ENCODE measurements at regions not wholly inside any gene's neighbourhood (a gene's known extent, or its start where the extent isn't known, plus 50 kb on each side); places are given as distances from the start of the nearest gene placed in this dataset.

GRCh38 chr14:28407031-28407825 lies 359.4 kb upstream of the FOXG1 start:
- Histone ChIP-seq H2AFZ (ENCODE audit: insufficient read depth, low read length, poor library complexity) (no peak overlapping the region), H4K12ac (ENCODE audit: low read depth, low read length) (no peak overlapping the region), H4K91ac (ENCODE audit: low read depth, low read length) (no peak overlapping the region), H3K4me2 (ENCODE audit: low read length) (no peak overlapping the region), H3K27me3 (ENCODE audit: insufficient read depth, low read length) (no peaks in the 10 kb centered on the region), H3K9ac (ENCODE audit: low read length) (no peak overlapping the region), H3K79me2 (ENCODE audit: control insufficient read depth, insufficient read depth, low read length, poor library complexity) (no peaks in the 10 kb centered on the region), H3K79me1 (ENCODE audit: low read length) (no peaks in the 10 kb centered on the region), H3K23ac (ENCODE audit: low read length) (no peak overlapping the region), H2BK120ac (ENCODE audit: insufficient read depth, low read length, poor library complexity) (no peak overlapping the region), H3K18ac (ENCODE audit: low read length) (no peak overlapping the region), H2BK12ac (ENCODE audit: low read length) (no peak overlapping the region), H4K8ac (ENCODE audit: low read depth, low read length) (no peak overlapping the region), H2AK5ac (ENCODE audit: low read length) (no peak overlapping the region), H3K27ac (ENCODE audit: low read depth, low read length) (no peak overlapping the region), H3K4me1 (ENCODE audit: control insufficient read depth in 1 of 2, insufficient read depth in 2 of 2, low read length in 2 of 2) (no peaks in the 10 kb centered on the region), H3K14ac (ENCODE audit: low read length) (no peak overlapping the region), H3K4ac (ENCODE audit: low read depth, low read length) (no peak overlapping the region), H3K9me3 (ENCODE audit: insufficient read depth, low read depth, low read length) (no peaks in the 10 kb centered on the region), H2BK5ac (ENCODE audit: low read depth, low read length, poor library complexity) (no peak overlapping the region), H3K36me3 (ENCODE audit: control insufficient read depth in 1 of 2, insufficient read depth in 2 of 2, low read length in 2 of 2) (no peaks in the 10 kb centered on the region), H3K4me3 (ENCODE audit: low read depth, low read length) (no peak overlapping the region)
- WGBS (ENCODE audit: extremely low coverage, insufficient coverage, insufficient read length) = no CpG with 5 or more reads among the region's 3 CpGs
- DNase-seq = no peak

- Histone ChIP-seq H3K14ac (ENCODE audit: low read length) (no peak overlapping the region), H3K79me2 (ENCODE audit: control insufficient read depth, insufficient read depth, low read length, poor library complexity) (no peaks in the 10 kb centered on the region), H3K4me3 (ENCODE audit: low read depth, low read length) (no peak overlapping the region), H3K4me1 (ENCODE audit: control insufficient read depth in 1 of 2, insufficient read depth in 2 of 2, low read length in 2 of 2) (no peaks in the 10 kb centered on the region), H2BK5ac (ENCODE audit: low read depth, low read length, poor library complexity) (no peak overlapping the region), H3K36me3 (ENCODE audit: control insufficient read depth in 1 of 2, insufficient read depth in 2 of 2, low read length in 2 of 2) (no peaks in the 10 kb centered on the region), H4K91ac (ENCODE audit: low read depth, low read length) (no peak overlapping the region), H4K8ac (ENCODE audit: low read depth, low read length) (no peak overlapping the region), H2AK5ac (ENCODE audit: low read length) (no peak overlapping the region), H3K9me3 (ENCODE audit: insufficient read depth, low read depth, low read length) (no peaks in the 10 kb centered on the region), H2BK12ac (ENCODE audit: low read length) (no peak overlapping the region), H2AFZ (ENCODE audit: insufficient read depth, low read length, poor library complexity) (no peak overlapping the region), H3K27ac (ENCODE audit: low read depth, low read length) (no peak overlapping the region), H3K27me3 (ENCODE audit: insufficient read depth, low read length) (no peaks in the 10 kb centered on the region), H3K4ac (ENCODE audit: low read depth, low read length) (no peak overlapping the region), H4K12ac (ENCODE audit: low read depth, low read length) (no peak overlapping the region), H3K23ac (ENCODE audit: low read length) (no peak overlapping the region), H3K9ac (ENCODE audit: low read length) (no peak overlapping the region), H3K79me1 (ENCODE audit: low read length) (no peaks in the 10 kb centered on the region), H3K4me2 (ENCODE audit: low read length) (no peak overlapping the region), H2BK120ac (ENCODE audit: insufficient read depth, low read length, poor library complexity) (no peak overlapping the region), H3K18ac (ENCODE audit: low read length) (no peak overlapping the region)
- no peak for DNase-seq
- no CpG with 5 or more reads among the region's 3 CpGs for WGBS (ENCODE audit: extremely low coverage, insufficient coverage, insufficient read length)
Measured at GRCh38 chr14:28407996-28408395, 358.6 kb upstream of the FOXG1 start.

DNA sequence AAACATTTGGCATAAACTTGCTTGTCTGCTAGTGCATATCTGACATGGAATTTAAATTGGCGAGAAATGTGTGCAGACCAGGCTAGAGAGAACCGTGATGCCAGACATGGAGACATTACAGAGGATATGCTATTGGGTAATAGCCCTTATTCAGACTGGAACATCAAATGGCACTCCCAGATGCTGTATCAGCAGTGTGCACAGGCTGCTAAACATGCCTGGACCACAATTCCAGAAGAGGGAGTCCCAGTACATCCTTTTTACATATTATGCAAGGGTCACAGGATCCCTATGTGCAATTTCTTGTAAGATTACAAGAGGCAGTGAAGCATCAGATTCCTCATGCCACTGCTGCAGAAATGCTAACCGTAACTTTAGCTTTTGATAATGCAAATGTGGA lies 354.5 kb upstream of the FOXG1 start:
- no peaks in the 10 kb centered on the region for H3K4me1 ChIP-seq (ENCODE audit: control insufficient read depth in 1 of 2, insufficient read depth in 2 of 2, low read length in 2 of 2)
- H3K9ac ChIP-seq (ENCODE audit: low read length) = no peak overlapping the region
- H2AK5ac ChIP-seq (ENCODE audit: low read length) = no peak overlapping the region
- H2AFZ ChIP-seq (ENCODE audit: insufficient read depth, low read length, poor library complexity) = no peak overlapping the region
- no peaks in the 10 kb centered on the region for H3K79me1 ChIP-seq (ENCODE audit: low read length)
- no peak overlapping the region for H2BK120ac ChIP-seq (ENCODE audit: insufficient read depth, low read length, poor library complexity)
- no peak overlapping the region for H2BK12ac ChIP-seq (ENCODE audit: low read length)
- no peak overlapping the region for H4K12ac ChIP-seq (ENCODE audit: low read depth, low read length)
- no CpG with 5 or more reads among the region's 3 CpGs for WGBS (ENCODE audit: extremely low coverage, insufficient coverage, insufficient read length)
- no peak overlapping the region for H4K8ac ChIP-seq (ENCODE audit: low read depth, low read length)
- no peaks in the 10 kb centered on the region for H3K9me3 ChIP-seq (ENCODE audit: insufficient read depth, low read depth, low read length)
- no peak overlapping the region for H3K14ac ChIP-seq (ENCODE audit: low read length)
- H3K4me2 ChIP-seq (ENCODE audit: low read length) = no peak overlapping the region
- no peak overlapping the region for H3K27ac ChIP-seq (ENCODE audit: low read depth, low read length)
- H3K36me3 ChIP-seq (ENCODE audit: control insufficient read depth in 1 of 2, insufficient read depth in 2 of 2, low read length in 2 of 2) = no peaks in the 10 kb centered on the region
- H3K4me3 ChIP-seq (ENCODE audit: low read depth, low read length) = no peak overlapping the region
- H3K79me2 ChIP-seq (ENCODE audit: control insufficient read depth, insufficient read depth, low read length, poor library complexity) = no peaks in the 10 kb centered on the region
- no peak overlapping the region for H2BK5ac ChIP-seq (ENCODE audit: low read depth, low read length, poor library complexity)
- H3K18ac ChIP-seq (ENCODE audit: low read length) = no peak overlapping the region
- H4K91ac ChIP-seq (ENCODE audit: low read depth, low read length) = no peak overlapping the region
- H3K23ac ChIP-seq (ENCODE audit: low read length) = no peak overlapping the region
- peak in 1 of 2 donors; percentile 1 for DNase-seq
- no peak overlapping the region for H3K4ac ChIP-seq (ENCODE audit: low read depth, low read length)
- H3K27me3 ChIP-seq (ENCODE audit: insufficient read depth, low read length) = no peaks in the 10 kb centered on the region

DNA sequence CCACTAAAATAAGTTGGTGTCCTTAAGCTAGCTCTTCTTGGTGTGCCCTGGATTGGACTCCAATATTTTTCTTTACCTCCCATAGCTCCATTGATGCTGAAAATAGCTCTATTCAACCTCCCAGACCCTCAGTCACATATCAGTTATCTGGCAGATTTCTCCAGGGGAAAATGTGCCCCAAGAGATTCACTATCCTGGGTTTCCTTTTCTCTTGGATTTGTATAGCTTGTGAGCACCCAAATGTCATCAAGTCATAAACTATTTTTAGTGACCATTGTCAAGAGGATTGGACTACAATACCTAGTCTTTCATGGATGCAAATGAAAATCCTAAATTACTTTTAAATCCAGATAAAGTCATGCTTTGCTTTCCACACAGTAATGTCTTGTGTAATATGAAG lies 339.6 kb upstream of the FOXG1 start:
- no peak overlapping the region for H3K23ac ChIP-seq (ENCODE audit: low read length)
- no peaks in the 10 kb centered on the region for H3K4me1 ChIP-seq (ENCODE audit: control insufficient read depth in 1 of 2, insufficient read depth in 2 of 2, low read length in 2 of 2)
- no peak overlapping the region for H2BK12ac ChIP-seq (ENCODE audit: low read length)
- no peaks in the 10 kb centered on the region for H3K27me3 ChIP-seq (ENCODE audit: insufficient read depth, low read length)
- no peaks in the 10 kb centered on the region for H3K79me1 ChIP-seq (ENCODE audit: low read length)
- no peak overlapping the region for H2BK5ac ChIP-seq (ENCODE audit: low read depth, low read length, poor library complexity)
- H3K4ac ChIP-seq (ENCODE audit: low read depth, low read length) = no peak overlapping the region
- no peak for DNase-seq
- no peak overlapping the region for H3K4me3 ChIP-seq (ENCODE audit: low read depth, low read length)
- H2BK120ac ChIP-seq (ENCODE audit: insufficient read depth, low read length, poor library complexity) = no peak overlapping the region
- H2AK5ac ChIP-seq (ENCODE audit: low read length) = no peak overlapping the region
- no peaks in the 10 kb centered on the region for H3K36me3 ChIP-seq (ENCODE audit: control insufficient read depth in 1 of 2, insufficient read depth in 2 of 2, low read length in 2 of 2)
- H3K14ac ChIP-seq (ENCODE audit: low read length) = no peak overlapping the region
- no peak overlapping the region for H3K9ac ChIP-seq (ENCODE audit: low read length)
- no peaks in the 10 kb centered on the region for H3K9me3 ChIP-seq (ENCODE audit: insufficient read depth, low read depth, low read length)
- no peak overlapping the region for H3K4me2 ChIP-seq (ENCODE audit: low read length)
- H3K18ac ChIP-seq (ENCODE audit: low read length) = no peak overlapping the region
- H2AFZ ChIP-seq (ENCODE audit: insufficient read depth, low read length, poor library complexity) = no peak overlapping the region
- no peak overlapping the region for H3K27ac ChIP-seq (ENCODE audit: low read depth, low read length)
- H4K12ac ChIP-seq (ENCODE audit: low read depth, low read length) = no peak overlapping the region
- no peak overlapping the region for H4K8ac ChIP-seq (ENCODE audit: low read depth, low read length)
- H4K91ac ChIP-seq (ENCODE audit: low read depth, low read length) = no peak overlapping the region
- H3K79me2 ChIP-seq (ENCODE audit: control insufficient read depth, insufficient read depth, low read length, poor library complexity) = no peaks in the 10 kb centered on the region
